Stomach (tissue), 4 donors: ENCODE measurements at regions not wholly inside any gene's neighbourhood (a gene's known extent, or its start where the extent isn't known, plus 50 kb on each side); places are given as distances from the start of the nearest gene placed in this dataset.

Experiments
- EP300 ChIP-seq: sonication (generic); formaldehyde crosslinking; IDR thresholded peaks from one replicate; pipeline ENCODE4 v1.6.1; 2017; ENCODE audit warnings: antibody characterized with exemption
- POLR2A ChIP-seq, 4 donors: fragments of 450-650 bp; IDR thresholded peaks; one replicate each; pipeline ENCODE4 v1.6.1; 2016; ENCODE audit warnings: antibody characterized with exemption in 4 of 4, control low read depth in 2 of 4, mild to moderate bottlenecking in 1 of 4, moderate library complexity in 1 of 4
- TF ChIP-seq, protein P1 (sequence below), 7 experiments: fragments of 450-650 bp in 4 of 7; fragments of 200-600 bp in 3 of 7; sonication (generic) in 3 of 7; IDR thresholded peaks; one replicate each; pipeline ENCODE4 v1.5.1; 2016 to 2019; ENCODE audit warnings: antibody characterized with exemption in 7 of 7, control low read depth in 2 of 7, mild to moderate bottlenecking in 1 of 7

DNA sequence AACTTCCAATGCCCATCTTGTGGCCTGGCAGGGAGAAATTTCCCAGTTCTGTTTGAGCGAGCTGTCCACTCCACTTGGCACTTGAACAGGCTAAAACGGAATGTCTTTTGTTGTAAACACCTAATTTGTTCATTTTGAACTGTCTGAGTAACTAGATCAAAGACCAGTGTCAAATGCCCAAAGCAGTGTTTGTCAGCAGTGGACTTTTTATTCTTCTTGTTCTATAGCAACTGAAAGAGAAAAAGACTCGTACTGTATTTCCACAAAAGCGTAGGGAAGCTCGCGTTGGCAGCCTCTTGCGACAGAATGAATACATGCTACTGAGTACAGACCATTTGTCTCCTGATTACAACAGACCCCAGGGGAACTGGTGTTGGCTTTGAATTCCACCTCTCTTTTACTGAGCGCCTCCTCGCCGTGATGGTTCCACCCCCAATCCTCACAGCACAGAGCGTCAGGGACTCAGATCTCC lies 601.8 kb upstream of the ZNF608 start:
- TF ChIP-seq, protein P1, sequence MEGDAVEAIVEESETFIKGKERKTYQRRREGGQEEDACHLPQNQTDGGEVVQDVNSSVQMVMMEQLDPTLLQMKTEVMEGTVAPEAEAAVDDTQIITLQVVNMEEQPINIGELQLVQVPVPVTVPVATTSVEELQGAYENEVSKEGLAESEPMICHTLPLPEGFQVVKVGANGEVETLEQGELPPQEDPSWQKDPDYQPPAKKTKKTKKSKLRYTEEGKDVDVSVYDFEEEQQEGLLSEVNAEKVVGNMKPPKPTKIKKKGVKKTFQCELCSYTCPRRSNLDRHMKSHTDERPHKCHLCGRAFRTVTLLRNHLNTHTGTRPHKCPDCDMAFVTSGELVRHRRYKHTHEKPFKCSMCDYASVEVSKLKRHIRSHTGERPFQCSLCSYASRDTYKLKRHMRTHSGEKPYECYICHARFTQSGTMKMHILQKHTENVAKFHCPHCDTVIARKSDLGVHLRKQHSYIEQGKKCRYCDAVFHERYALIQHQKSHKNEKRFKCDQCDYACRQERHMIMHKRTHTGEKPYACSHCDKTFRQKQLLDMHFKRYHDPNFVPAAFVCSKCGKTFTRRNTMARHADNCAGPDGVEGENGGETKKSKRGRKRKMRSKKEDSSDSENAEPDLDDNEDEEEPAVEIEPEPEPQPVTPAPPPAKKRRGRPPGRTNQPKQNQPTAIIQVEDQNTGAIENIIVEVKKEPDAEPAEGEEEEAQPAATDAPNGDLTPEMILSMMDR (IDR thresholded peaks at IDR 0.05), result no peak
- TF ChIP-seq POLR2A (IDR thresholded peaks at IDR 0.05), result no peak
- no peak for TF ChIP-seq EP300
